DOHH2 (cell line): ENCODE measurements at regions not wholly inside any gene's neighbourhood (a gene's known extent, or its start where the extent isn't known, plus 50 kb on each side); places are given as distances from the start of the nearest gene placed in this dataset.

Experiments
- CTCF ChIP-seq: fragments of 200-600 bp; sonication (generic); IDR thresholded peaks from one replicate; pipeline ENCODE4 v1.5.1; 2014; ENCODE audit warnings: antibody characterized with exemption, mild to moderate bottlenecking, low read depth, low read length; ENCODE audit not compliant: poor library complexity, severe bottlenecking
- EZH2phosphoT487 ChIP-seq: fragments of 200-600 bp; sonication (generic); IDR thresholded peaks from 2 replicates; pipeline ENCODE4 v1.6.1; 2017; ENCODE audit warnings: borderline replicate concordance, mild to moderate bottlenecking, antibody characterized with exemption, low read length, moderate library complexity, mixed read lengths

GRCh38 chr4:134505511-134505910 is 303.9 kb upstream of the PABPC4L start:
- TF ChIP-seq CTCF, result no peak
- TF ChIP-seq EZH2phosphoT487, result no peak
